Fibroblast of skin of abdomen (primary cell): ENCODE measurements at regions not wholly inside any gene's neighbourhood (a gene's known extent, or its start where the extent isn't known, plus 50 kb on each side); places are given as distances from the start of the nearest gene placed in this dataset.

Source experiments
- DNase-seq: peaks from one replicate; pipeline ENCODE4 v3.0.0-alpha.2; 2013

DNA sequence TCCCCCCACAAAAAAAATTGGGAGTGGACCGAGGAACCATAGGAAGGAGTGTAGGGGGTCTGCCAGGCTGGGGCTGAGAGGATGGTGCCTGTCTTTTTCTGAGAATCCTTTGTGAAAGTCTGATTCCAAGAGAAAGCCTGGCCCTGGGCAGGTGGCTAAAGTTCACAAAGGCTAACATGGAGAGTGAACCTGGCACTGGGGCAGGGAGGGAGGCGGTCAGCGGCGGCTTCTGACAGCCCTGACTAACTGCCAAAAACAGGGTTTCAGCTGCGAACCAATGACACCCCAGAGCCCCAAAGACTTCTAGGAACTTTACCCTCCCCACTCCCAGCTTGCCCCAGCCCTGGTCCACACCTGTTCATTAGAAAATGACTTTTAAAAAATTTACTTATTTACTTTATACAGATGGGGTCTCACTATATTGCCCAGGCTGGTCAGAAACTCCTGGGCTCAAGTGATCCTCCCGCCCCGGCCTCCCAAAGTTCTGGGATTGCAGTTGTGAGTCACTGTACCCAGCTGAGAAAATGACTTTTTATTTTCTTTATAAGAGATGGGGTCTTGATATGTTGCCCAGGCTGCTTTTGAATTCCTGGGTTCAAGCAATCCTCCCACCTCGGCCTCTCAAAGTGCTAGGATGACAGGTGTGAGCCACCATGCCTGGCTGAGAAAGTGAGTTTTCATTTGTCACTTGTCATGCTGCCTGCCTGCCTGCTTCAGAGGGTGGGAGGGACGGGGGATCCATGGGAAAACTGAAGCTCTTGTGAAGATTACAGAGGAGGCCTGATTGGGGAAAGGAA, 61.0 kb upstream of the DUSP5 start:
- DNase-seq, result no peak

- DNase-seq, result no peak
These were observed 60.4 kb upstream of the DUSP5 start for GRCh38 chr10:110437351-110437605.

- DNase-seq, result no peak
These were observed 59.9 kb upstream of the DUSP5 start for GRCh38 chr10:110437761-110438341.

DNA sequence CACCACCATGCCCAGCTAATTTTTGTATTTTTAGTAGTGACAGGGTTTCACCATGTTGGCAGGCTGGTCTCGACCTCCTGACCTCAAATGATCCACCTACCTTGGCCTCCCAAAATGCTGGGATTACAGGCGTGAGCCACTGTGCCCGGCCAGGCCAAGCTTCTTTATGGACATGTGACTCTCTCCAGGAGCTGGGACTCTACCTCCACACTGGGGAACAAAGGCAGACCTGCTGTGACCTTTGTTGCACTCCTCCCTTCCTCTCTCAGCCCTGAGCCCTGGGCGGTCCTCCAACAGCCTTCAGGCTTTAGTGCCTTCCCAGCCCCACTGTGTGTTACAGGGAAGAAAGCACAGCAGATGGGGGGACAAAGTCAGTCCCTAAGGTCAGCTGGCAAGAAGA, 55.0 kb upstream of the DUSP5 start:
- DNase-seq, result no peak

GRCh38 chr10:110443239-110444003, 54.3 kb upstream of the DUSP5 start:
- DNase-seq, result no peak

DNA sequence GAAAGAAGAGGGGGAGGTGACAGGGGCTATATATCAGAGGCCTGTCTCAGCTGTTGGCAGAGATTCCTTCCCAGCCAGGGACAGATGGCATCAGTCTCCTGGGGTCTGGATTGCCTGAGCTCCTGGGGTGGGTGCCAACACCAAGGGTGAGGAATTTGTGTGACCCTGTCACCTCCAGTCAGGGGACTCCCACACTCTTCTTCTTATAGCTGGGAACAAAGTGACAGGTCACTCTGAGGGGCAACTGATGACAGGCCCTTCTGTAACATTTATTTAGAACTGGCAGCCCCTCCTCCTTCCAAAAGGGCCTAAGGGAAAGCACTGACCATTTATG, 53.7 kb upstream of the DUSP5 start:
- DNase-seq, result no peak

GRCh38 chr10:110445871-110446270, 51.8 kb upstream of the DUSP5 start:
- DNase-seq, result no peak

- no peak for DNase-seq
These were observed 51.4 kb upstream of the DUSP5 start for GRCh38 chr10:110446277-110446676.

DNA sequence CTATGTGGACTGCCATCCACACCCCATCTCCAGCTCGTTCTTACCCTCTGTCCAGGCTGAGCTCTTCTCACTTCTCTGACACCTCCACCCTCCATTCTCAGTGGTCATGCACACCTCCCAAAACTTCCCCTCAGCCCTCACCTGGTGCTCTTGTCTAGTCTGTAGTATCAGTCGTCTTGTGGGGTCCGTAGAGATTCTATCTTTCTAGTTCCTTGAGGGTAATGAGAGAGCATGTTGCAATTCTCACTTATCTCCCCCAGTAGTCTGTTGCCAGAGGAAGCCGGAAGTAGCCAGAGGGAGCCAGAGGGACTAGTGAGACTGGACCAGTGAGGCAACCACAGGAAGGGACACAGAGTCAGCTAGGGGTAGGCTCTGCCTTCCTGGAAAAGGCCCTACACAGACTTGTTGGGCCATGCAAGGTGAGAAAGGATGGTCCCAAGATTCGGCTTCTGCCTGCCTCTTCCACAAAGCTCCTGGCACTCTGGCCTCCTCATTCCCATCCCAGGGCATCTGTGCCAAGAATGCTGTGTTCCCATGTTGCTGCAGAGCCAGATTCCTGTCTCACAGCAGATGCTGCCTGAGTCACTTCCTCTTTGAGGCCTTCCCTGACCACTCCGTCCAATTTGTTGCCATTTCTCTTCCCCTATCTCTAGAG, 50.6 kb upstream of the DUSP5 start:
- DNase-seq, result peak; percentile 88

- DNase-seq, result no peak
These were observed 49.8 kb upstream of the DUSP5 start for GRCh38 chr10:110447886-110448285.
